ENCODE measurements at regions not wholly inside any gene's neighbourhood (a gene's known extent, or its start where the extent isn't known, plus 50 kb on each side); places are given as distances from the start of the nearest gene placed in this dataset.

DNA sequence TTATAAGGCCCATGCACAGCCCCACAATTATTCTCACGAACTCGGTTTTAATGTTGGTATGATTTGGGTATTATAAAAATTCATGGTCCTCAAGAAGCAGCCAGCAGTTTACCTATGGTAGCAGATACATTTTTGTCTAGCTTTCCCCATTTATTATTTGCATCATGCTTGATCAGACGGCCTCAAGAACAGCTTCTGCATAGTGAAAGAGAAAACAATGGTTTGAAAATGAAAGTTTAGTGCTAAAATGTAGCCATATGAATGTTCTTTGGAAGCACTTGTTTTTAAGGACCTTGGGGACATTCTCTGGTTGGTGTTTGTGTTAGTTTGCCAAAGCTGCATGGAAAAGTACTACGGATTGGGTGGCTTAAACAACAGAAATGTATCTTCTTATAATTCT, 72.4 kb upstream of the CPHXL start:
- H3K27me3 ChIP-seq (replicated peaks in 2 of 5; ENCODE audit: control insufficient read depth in 4 of 5, insufficient read depth in 5 of 5, low read length in 4 of 5): no peaks in the 10 kb centered on the region
- no peak for DNase-seq
- ChIA-PET POLR2A (no interaction called here), CTCF (interaction anchor here (0.6 to 1.2 kb wide), 2 partner anchors 10 to 313 kb away, joined by 3 read pairs; no protein-coding TSS in a partner anchor)
- no peak overlapping the region for H3K27ac ChIP-seq (ENCODE audit: insufficient read depth in 1 of 2, low read depth in 1 of 2, low read length in 2 of 2, poor library complexity in 1 of 2, severe bottlenecking in 2 of 2)
- no peaks in the 10 kb centered on the region for H3K36me3 ChIP-seq (ENCODE audit: control insufficient read depth in 4 of 4, insufficient read depth in 4 of 4, low read length in 3 of 4)
- 80% methylated on average over 1 of the region's 4 CpGs for WGBS (ENCODE audit: insufficient coverage)
- no peaks in the 10 kb centered on the region for H3K9me3 ChIP-seq (ENCODE audit: control extremely low read depth in 1 of 5, control insufficient read depth in 4 of 5, insufficient read depth in 2 of 5, low read depth in 1 of 5, low read length in 4 of 5)
- no peak overlapping the region for H3K4me3 ChIP-seq (ENCODE audit: control insufficient read depth in 1 of 7, extremely low read depth in 1 of 7, insufficient read depth in 4 of 7, low read depth in 2 of 7, low read length in 6 of 7)
- no peaks in the 10 kb centered on the region for H3K4me1 ChIP-seq (ENCODE audit: control extremely low read depth in 1 of 4, control insufficient read depth in 4 of 4, insufficient read depth in 4 of 4, low read length in 3 of 4)

DNA sequence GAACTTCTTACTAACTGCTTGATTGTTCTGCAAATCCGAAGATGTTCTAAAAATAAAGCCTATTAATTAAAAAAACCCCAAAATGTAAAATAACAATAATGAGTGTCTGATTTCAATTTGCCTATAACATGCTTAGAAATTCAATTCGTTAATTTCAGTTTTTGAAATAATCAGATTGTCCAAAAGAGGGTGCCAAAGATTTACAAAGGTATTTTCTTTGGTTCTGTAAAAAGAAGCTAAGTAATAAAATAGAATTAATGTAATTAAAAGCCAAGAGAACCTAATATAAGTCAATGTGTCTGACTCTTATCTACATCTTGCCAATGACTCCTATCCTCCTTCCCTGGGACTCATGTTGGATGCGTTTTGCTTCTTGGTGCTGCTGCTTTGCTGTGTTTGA, 75.0 kb upstream of the CPHXL start:
- Histone ChIP-seq H3K9me3 (ENCODE audit: control extremely low read depth in 1 of 5, control insufficient read depth in 4 of 5, insufficient read depth in 2 of 5, low read depth in 1 of 5, low read length in 4 of 5) (no peaks in the 10 kb centered on the region), H3K27ac (ENCODE audit: insufficient read depth in 1 of 2, low read depth in 1 of 2, low read length in 2 of 2, poor library complexity in 1 of 2, severe bottlenecking in 2 of 2) (no peak overlapping the region), H3K4me3 (ENCODE audit: control insufficient read depth in 1 of 7, extremely low read depth in 1 of 7, insufficient read depth in 4 of 7, low read depth in 2 of 7, low read length in 6 of 7) (no peak overlapping the region), H3K27me3 (replicated peaks in 2 of 5; ENCODE audit: control insufficient read depth in 4 of 5, insufficient read depth in 5 of 5, low read length in 4 of 5) (peaks cover 0 to 9% (median 2%) of the 10 kb centered on the region in 5 experiments), H3K36me3 (ENCODE audit: control insufficient read depth in 4 of 4, insufficient read depth in 4 of 4, low read length in 3 of 4) (no peaks in the 10 kb centered on the region), H3K4me1 (ENCODE audit: control extremely low read depth in 1 of 4, control insufficient read depth in 4 of 4, insufficient read depth in 4 of 4, low read length in 3 of 4) (no peaks in the 10 kb centered on the region)
- ChIA-PET POLR2A (no interaction called here), CTCF (interaction anchor here (2.3 kb wide), 1 partner anchor 1370 kb away, joined by 11 read pairs; no protein-coding TSS in a partner anchor)
- no peak for DNase-seq
- WGBS (ENCODE audit: insufficient coverage): no CpG with 5 or more reads among the region's 3 CpGs

DNA sequence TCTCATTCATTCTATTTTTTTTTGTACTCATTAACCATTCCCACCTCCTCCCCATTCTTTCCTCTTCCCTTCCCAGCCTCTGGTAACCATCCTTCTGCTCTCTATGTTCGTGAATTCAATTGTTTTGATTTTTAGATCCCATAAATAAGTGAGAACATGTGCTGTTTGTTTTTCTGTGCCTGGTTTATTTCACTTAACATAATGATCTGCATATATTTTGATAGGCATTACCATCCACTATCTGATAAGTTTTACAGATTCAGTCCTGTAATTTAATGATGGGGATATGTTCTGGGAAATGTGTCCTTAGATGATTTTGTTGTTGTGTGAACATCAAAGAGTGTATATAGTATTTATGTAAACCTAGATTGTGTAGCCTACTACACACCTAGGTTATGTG, 77.5 kb upstream of the CPHXL start:
- POLR2A ChIA-PET: no interaction called here
- CTCF ChIA-PET: no interaction called here
- H3K4me1 ChIP-seq (ENCODE audit: control extremely low read depth in 1 of 4, control insufficient read depth in 4 of 4, insufficient read depth in 4 of 4, low read length in 3 of 4): no peaks in the 10 kb centered on the region
- H3K9me3 ChIP-seq (ENCODE audit: control extremely low read depth in 1 of 5, control insufficient read depth in 4 of 5, insufficient read depth in 2 of 5, low read depth in 1 of 5, low read length in 4 of 5): no peaks in the 10 kb centered on the region
- no peak for DNase-seq
- no peaks in the 10 kb centered on the region for H3K36me3 ChIP-seq (ENCODE audit: control insufficient read depth in 4 of 4, insufficient read depth in 4 of 4, low read length in 3 of 4)
- WGBS (ENCODE audit: insufficient coverage): no CpG with 5 or more reads among the region's 1 CpG
- no peak overlapping the region for H3K27ac ChIP-seq (ENCODE audit: insufficient read depth in 1 of 2, low read depth in 1 of 2, low read length in 2 of 2, poor library complexity in 1 of 2, severe bottlenecking in 2 of 2)
- H3K4me3 ChIP-seq (ENCODE audit: control insufficient read depth in 1 of 7, extremely low read depth in 1 of 7, insufficient read depth in 4 of 7, low read depth in 2 of 7, low read length in 6 of 7): no peak overlapping the region
- peaks cover 0 to 10% (median 2%) of the 10 kb centered on the region in 5 experiments for H3K27me3 ChIP-seq (replicated peaks in 2 of 5; ENCODE audit: control insufficient read depth in 4 of 5, insufficient read depth in 5 of 5, low read length in 4 of 5)

DNA sequence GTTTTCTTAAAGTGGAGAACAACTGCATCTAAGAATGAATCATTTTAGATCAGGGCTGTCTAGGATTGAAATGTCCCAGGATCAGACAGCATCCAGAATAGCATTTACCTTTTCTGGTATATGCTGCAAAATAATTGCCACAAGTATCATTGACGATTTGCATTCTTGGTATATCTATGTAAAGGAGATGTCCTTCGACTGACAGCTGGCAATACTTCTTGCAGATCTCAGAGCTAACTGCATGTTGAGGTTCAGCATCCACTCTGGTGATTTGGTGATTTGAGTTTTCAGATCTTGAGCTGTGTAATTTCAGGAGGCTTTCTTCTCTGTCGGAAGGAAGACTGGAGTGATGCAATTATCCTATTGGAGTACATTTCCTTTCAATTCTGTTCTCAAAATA, 78.1 kb upstream of the CPHXL start:
- no peak overlapping the region for H3K27ac ChIP-seq (ENCODE audit: insufficient read depth in 1 of 2, low read depth in 1 of 2, low read length in 2 of 2, poor library complexity in 1 of 2, severe bottlenecking in 2 of 2)
- CTCF ChIA-PET: no interaction called here
- no peaks in the 10 kb centered on the region for H3K36me3 ChIP-seq (ENCODE audit: control insufficient read depth in 4 of 4, insufficient read depth in 4 of 4, low read length in 3 of 4)
- no peak for DNase-seq
- POLR2A ChIA-PET: no interaction called here
- no peaks in the 10 kb centered on the region for H3K9me3 ChIP-seq (ENCODE audit: control extremely low read depth in 1 of 5, control insufficient read depth in 4 of 5, insufficient read depth in 2 of 5, low read depth in 1 of 5, low read length in 4 of 5)
- no peaks in the 10 kb centered on the region for H3K4me1 ChIP-seq (ENCODE audit: control extremely low read depth in 1 of 4, control insufficient read depth in 4 of 4, insufficient read depth in 4 of 4, low read length in 3 of 4)
- 80% methylated on average over 1 of the region's 3 CpGs for WGBS (ENCODE audit: insufficient coverage)
- H3K27me3 ChIP-seq (replicated peaks in 2 of 5; ENCODE audit: control insufficient read depth in 4 of 5, insufficient read depth in 5 of 5, low read length in 4 of 5): peaks cover 0 to 10% (median 2%) of the 10 kb centered on the region in 5 experiments
- no peak overlapping the region for H3K4me3 ChIP-seq (ENCODE audit: control insufficient read depth in 1 of 7, extremely low read depth in 1 of 7, insufficient read depth in 4 of 7, low read depth in 2 of 7, low read length in 6 of 7)

DNA sequence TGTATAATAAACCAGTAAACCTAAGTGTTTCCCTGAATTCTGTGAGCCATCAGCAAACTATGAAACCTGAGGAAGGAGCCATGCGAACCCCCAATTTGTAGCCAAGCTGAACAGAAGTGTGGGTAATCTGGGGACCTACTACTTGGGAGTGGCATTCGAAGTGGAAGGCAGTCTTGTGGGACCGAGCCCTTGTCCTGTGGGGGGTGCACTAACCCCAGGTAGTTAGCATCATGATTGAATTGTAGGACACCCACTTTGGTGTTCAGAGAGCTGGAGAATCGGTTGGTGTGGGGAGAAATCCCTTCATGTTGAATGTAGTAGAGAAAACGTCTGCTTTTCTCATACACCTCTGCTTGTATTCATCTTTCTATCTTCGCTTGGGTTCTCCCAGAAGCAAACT, 79.7 kb upstream of the CPHXL start:
- peaks cover 0 to 10% (median 2%) of the 10 kb centered on the region in 5 experiments for H3K27me3 ChIP-seq (replicated peaks in 2 of 5; ENCODE audit: control insufficient read depth in 4 of 5, insufficient read depth in 5 of 5, low read length in 4 of 5)
- 88% methylated on average over 3 of the region's 6 CpGs for WGBS (ENCODE audit: insufficient coverage)
- H3K36me3 ChIP-seq (ENCODE audit: control insufficient read depth in 4 of 4, insufficient read depth in 4 of 4, low read length in 3 of 4): no peaks in the 10 kb centered on the region
- CTCF ChIA-PET: no interaction called here
- H3K4me1 ChIP-seq (ENCODE audit: control extremely low read depth in 1 of 4, control insufficient read depth in 4 of 4, insufficient read depth in 4 of 4, low read length in 3 of 4): no peaks in the 10 kb centered on the region
- no peak overlapping the region for H3K27ac ChIP-seq (ENCODE audit: insufficient read depth in 1 of 2, low read depth in 1 of 2, low read length in 2 of 2, poor library complexity in 1 of 2, severe bottlenecking in 2 of 2)
- no peaks in the 10 kb centered on the region for H3K9me3 ChIP-seq (ENCODE audit: control extremely low read depth in 1 of 5, control insufficient read depth in 4 of 5, insufficient read depth in 2 of 5, low read depth in 1 of 5, low read length in 4 of 5)
- H3K4me3 ChIP-seq (ENCODE audit: control insufficient read depth in 1 of 7, extremely low read depth in 1 of 7, insufficient read depth in 4 of 7, low read depth in 2 of 7, low read length in 6 of 7): no peak overlapping the region
- no peak for DNase-seq
- POLR2A ChIA-PET: no interaction called here

DNA sequence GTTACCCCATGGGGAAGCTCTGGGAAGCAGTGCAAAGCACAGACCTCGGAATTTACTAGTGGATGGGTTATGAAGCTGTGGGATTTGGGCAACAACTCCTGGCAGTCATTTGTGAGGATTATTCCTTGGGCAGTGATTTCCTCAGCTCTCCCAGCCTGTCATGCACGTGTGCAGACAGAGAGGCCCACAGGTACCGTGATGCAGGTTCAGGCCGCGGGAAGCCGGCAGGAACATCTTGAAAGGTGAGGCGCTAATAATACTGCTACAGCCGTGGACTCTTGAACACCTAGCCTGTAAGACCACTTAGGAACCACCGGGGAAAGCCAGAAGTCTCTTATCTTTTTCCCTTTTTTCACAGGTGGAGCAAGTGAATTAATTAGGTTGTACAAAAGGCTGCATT, 80.2 kb upstream of the CPHXL start:
- Histone ChIP-seq H3K4me3 (ENCODE audit: control insufficient read depth in 1 of 7, extremely low read depth in 1 of 7, insufficient read depth in 4 of 7, low read depth in 2 of 7, low read length in 6 of 7) (no peak overlapping the region), H3K4me1 (ENCODE audit: control extremely low read depth in 1 of 4, control insufficient read depth in 4 of 4, insufficient read depth in 4 of 4, low read length in 3 of 4) (no peaks in the 10 kb centered on the region), H3K36me3 (ENCODE audit: control insufficient read depth in 4 of 4, insufficient read depth in 4 of 4, low read length in 3 of 4) (no peaks in the 10 kb centered on the region), H3K27ac (ENCODE audit: insufficient read depth in 1 of 2, low read depth in 1 of 2, low read length in 2 of 2, poor library complexity in 1 of 2, severe bottlenecking in 2 of 2) (no peak overlapping the region), H3K27me3 (replicated peaks in 2 of 5; ENCODE audit: control insufficient read depth in 4 of 5, insufficient read depth in 5 of 5, low read length in 4 of 5) (peaks cover 0 to 10% (median 2%) of the 10 kb centered on the region in 5 experiments), H3K9me3 (ENCODE audit: control extremely low read depth in 1 of 5, control insufficient read depth in 4 of 5, insufficient read depth in 2 of 5, low read depth in 1 of 5, low read length in 4 of 5) (no peaks in the 10 kb centered on the region)
- ChIA-PET CTCF (no interaction called here), POLR2A (no interaction called here)
- 82% methylated on average over 6 of the region's 9 CpGs for WGBS (ENCODE audit: insufficient coverage)
- DNase-seq: no peak

DNA sequence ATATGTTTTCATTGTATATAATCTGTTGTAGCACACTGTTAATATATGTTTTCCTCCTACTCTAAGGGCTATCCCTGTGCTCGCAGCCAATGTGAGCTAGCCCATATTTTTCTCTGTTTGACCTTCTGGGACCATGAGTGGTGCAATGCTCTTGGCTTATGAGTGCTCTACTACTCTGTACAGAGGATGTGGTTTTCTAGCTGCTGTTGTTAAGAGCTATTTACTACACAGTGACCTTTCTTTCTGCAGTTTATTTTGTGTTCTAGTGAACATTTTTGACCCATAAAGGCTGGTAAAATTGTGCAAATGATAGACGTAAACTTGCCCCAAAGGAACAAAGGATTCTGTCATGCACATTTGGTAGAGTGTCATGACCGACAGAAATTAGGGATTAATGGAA, 84.1 kb upstream of the CPHXL start:
- WGBS (ENCODE audit: insufficient coverage): 94% methylated on average over 2 of the region's 3 CpGs

More for the DNA sequence above, 84.1 kb upstream of the CPHXL start:
- CTCF ChIA-PET: no interaction called here
- no peak overlapping the region for H3K4me3 ChIP-seq (ENCODE audit: control insufficient read depth in 1 of 7, extremely low read depth in 1 of 7, insufficient read depth in 4 of 7, low read depth in 2 of 7, low read length in 6 of 7)
- H3K27me3 ChIP-seq (replicated peaks in 2 of 5; ENCODE audit: control insufficient read depth in 4 of 5, insufficient read depth in 5 of 5, low read length in 4 of 5): peaks cover 0 to 8% (median 2%) of the 10 kb centered on the region in 5 experiments
- no peaks in the 10 kb centered on the region for H3K36me3 ChIP-seq (ENCODE audit: control insufficient read depth in 4 of 4, insufficient read depth in 4 of 4, low read length in 3 of 4)
- H3K27ac ChIP-seq (ENCODE audit: insufficient read depth in 1 of 2, low read depth in 1 of 2, low read length in 2 of 2, poor library complexity in 1 of 2, severe bottlenecking in 2 of 2): no peak overlapping the region
- H3K9me3 ChIP-seq (ENCODE audit: control extremely low read depth in 1 of 5, control insufficient read depth in 4 of 5, insufficient read depth in 2 of 5, low read depth in 1 of 5, low read length in 4 of 5): no peaks in the 10 kb centered on the region
- H3K4me1 ChIP-seq (ENCODE audit: control extremely low read depth in 1 of 4, control insufficient read depth in 4 of 4, insufficient read depth in 4 of 4, low read length in 3 of 4): no peaks in the 10 kb centered on the region
- POLR2A ChIA-PET: no interaction called here
- no peak for DNase-seq

Measured in common myeloid progenitor, CD34-positive (primary cell).